ENCODE measurements at regions not wholly inside any gene's neighbourhood (a gene's known extent, or its start where the extent isn't known, plus 50 kb on each side); places are given as distances from the start of the nearest gene placed in this dataset.

DNA sequence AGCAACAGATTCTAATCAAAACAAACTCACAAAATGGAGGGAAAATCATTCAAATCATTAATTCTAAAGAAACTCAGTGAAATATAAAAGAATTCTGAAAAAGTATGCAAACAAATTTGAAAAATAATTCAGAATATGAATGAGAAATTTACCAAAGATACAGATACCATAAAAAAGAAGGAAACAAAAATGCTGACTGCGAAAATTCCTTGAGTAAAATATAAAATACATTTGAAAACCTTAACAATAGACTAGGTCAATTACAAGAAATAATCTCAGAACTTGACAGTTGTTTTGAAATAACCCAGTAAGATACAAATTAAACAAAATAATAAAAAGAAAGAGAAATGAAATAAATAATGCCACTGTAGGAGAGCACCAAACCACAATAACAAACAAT lies 1289.0 kb downstream of the SLITRK1 start:
- ATAC-seq (ENCODE audit: low read depth) (no peak), DNase-seq (ENCODE audit: low spot score) (no peak)
- no peaks in the 10 kb centered on the region for H3K36me3 ChIP-seq (ENCODE audit: low read depth)
- H3K4me1 ChIP-seq (ENCODE audit: insufficient read depth, poor library complexity, severe bottlenecking) = no peaks in the 10 kb centered on the region
- TF ChIP-seq, protein P1, sequence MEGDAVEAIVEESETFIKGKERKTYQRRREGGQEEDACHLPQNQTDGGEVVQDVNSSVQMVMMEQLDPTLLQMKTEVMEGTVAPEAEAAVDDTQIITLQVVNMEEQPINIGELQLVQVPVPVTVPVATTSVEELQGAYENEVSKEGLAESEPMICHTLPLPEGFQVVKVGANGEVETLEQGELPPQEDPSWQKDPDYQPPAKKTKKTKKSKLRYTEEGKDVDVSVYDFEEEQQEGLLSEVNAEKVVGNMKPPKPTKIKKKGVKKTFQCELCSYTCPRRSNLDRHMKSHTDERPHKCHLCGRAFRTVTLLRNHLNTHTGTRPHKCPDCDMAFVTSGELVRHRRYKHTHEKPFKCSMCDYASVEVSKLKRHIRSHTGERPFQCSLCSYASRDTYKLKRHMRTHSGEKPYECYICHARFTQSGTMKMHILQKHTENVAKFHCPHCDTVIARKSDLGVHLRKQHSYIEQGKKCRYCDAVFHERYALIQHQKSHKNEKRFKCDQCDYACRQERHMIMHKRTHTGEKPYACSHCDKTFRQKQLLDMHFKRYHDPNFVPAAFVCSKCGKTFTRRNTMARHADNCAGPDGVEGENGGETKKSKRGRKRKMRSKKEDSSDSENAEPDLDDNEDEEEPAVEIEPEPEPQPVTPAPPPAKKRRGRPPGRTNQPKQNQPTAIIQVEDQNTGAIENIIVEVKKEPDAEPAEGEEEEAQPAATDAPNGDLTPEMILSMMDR (IDR thresholded peaks at IDR 0.05; ENCODE audit: poor library complexity, severe bottlenecking) = no peak
- no peak overlapping the region for H3K4me3 ChIP-seq (ENCODE audit: severe bottlenecking)
- no peak overlapping the region for H3K27ac ChIP-seq (ENCODE audit: poor library complexity, severe bottlenecking)
- H3K27me3 ChIP-seq (ENCODE audit: insufficient read depth, poor library complexity, severe bottlenecking) = no peaks in the 10 kb centered on the region
- H3K9me3 ChIP-seq (ENCODE audit: severe bottlenecking) = no peaks in the 10 kb centered on the region

DNA sequence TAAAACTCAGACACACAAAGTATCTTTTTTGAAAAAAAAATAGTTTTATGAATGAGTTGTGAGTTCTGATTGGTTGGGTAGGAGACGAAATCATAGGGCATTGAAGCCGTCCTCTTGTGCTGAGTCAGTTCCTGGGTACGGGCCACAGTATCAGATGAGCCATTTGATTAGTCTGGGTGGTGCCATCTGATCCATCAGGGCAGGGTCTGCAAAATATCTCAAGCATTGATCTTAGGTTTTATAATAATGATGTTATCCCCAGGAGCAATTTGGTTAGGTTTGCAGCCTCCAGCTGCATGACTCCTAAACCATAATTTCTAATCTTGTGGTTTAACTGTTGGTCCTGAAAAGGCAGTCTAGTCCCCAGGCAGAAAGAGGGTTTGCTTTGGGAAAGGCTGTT lies 1310.6 kb downstream of the SLITRK1 start:
- Histone ChIP-seq H3K27me3 (ENCODE audit: insufficient read depth, poor library complexity, severe bottlenecking) (no peaks in the 10 kb centered on the region), H3K27ac (ENCODE audit: poor library complexity, severe bottlenecking) (no peak overlapping the region), H3K4me1 (ENCODE audit: insufficient read depth, poor library complexity, severe bottlenecking) (no peaks in the 10 kb centered on the region), H3K36me3 (ENCODE audit: low read depth) (no peaks in the 10 kb centered on the region), H3K9me3 (ENCODE audit: severe bottlenecking) (no peaks in the 10 kb centered on the region), H3K4me3 (ENCODE audit: severe bottlenecking) (no peak overlapping the region)
- TF ChIP-seq, protein P1 (IDR thresholded peaks at IDR 0.05; ENCODE audit: poor library complexity, severe bottlenecking) = no peak
- DNase-seq (ENCODE audit: low spot score) (no peak), ATAC-seq (ENCODE audit: low read depth) (no peak)

- no peak overlapping the region for H3K27ac ChIP-seq (ENCODE audit: poor library complexity, severe bottlenecking)
- H3K27me3 ChIP-seq (ENCODE audit: insufficient read depth, poor library complexity, severe bottlenecking) = no peaks in the 10 kb centered on the region
- H3K4me3 ChIP-seq (ENCODE audit: severe bottlenecking) = no peak overlapping the region
- H3K4me1 ChIP-seq (ENCODE audit: insufficient read depth, poor library complexity, severe bottlenecking) = no peaks in the 10 kb centered on the region
- TF ChIP-seq, protein P1 (IDR thresholded peaks at IDR 0.05; ENCODE audit: poor library complexity, severe bottlenecking) = no peak
- ATAC-seq (ENCODE audit: low read depth) (no peak), DNase-seq (ENCODE audit: low spot score) (no peak)
- H3K9me3 ChIP-seq (ENCODE audit: severe bottlenecking) = no peaks in the 10 kb centered on the region
- no peaks in the 10 kb centered on the region for H3K36me3 ChIP-seq (ENCODE audit: low read depth)
Observed at GRCh38 chr13:82569581-82569980, 1312.7 kb downstream of the SLITRK1 start.

GRCh38 chr13:82566864-82567263 lies 1315.4 kb downstream of the SLITRK1 start:
- H3K9me3 ChIP-seq (ENCODE audit: severe bottlenecking) = no peaks in the 10 kb centered on the region
- H3K4me3 ChIP-seq (ENCODE audit: severe bottlenecking) = no peak overlapping the region
- no peaks in the 10 kb centered on the region for H3K36me3 ChIP-seq (ENCODE audit: low read depth)
- no peaks in the 10 kb centered on the region for H3K4me1 ChIP-seq (ENCODE audit: insufficient read depth, poor library complexity, severe bottlenecking)
- DNase-seq (ENCODE audit: low spot score) (no peak), ATAC-seq (ENCODE audit: low read depth) (no peak)
- no peak overlapping the region for H3K27ac ChIP-seq (ENCODE audit: poor library complexity, severe bottlenecking)
- H3K27me3 ChIP-seq (ENCODE audit: insufficient read depth, poor library complexity, severe bottlenecking) = no peaks in the 10 kb centered on the region
- TF ChIP-seq, protein P1 (IDR thresholded peaks at IDR 0.05; ENCODE audit: poor library complexity, severe bottlenecking) = no peak

- ATAC-seq (ENCODE audit: low read depth) (no peak), DNase-seq (ENCODE audit: low spot score) (no peak)
- no peak overlapping the region for H3K4me3 ChIP-seq (ENCODE audit: severe bottlenecking)
Observed at GRCh38 chr13:82565201-82565600, 1317.1 kb downstream of the SLITRK1 start.

More at GRCh38 chr13:82565201-82565600, 1317.1 kb downstream of the SLITRK1 start:
- H3K27ac ChIP-seq (ENCODE audit: poor library complexity, severe bottlenecking) = no peak overlapping the region
- H3K36me3 ChIP-seq (ENCODE audit: low read depth) = no peaks in the 10 kb centered on the region
- no peaks in the 10 kb centered on the region for H3K9me3 ChIP-seq (ENCODE audit: severe bottlenecking)
- no peaks in the 10 kb centered on the region for H3K4me1 ChIP-seq (ENCODE audit: insufficient read depth, poor library complexity, severe bottlenecking)
- TF ChIP-seq, protein P1 (IDR thresholded peaks at IDR 0.05; ENCODE audit: poor library complexity, severe bottlenecking) = no peak
- no peaks in the 10 kb centered on the region for H3K27me3 ChIP-seq (ENCODE audit: insufficient read depth, poor library complexity, severe bottlenecking)
